GM13976 (cell line): ENCODE measurements at regions not wholly inside any gene's neighbourhood (a gene's known extent, or its start where the extent isn't known, plus 50 kb on each side); places are given as distances from the start of the nearest gene placed in this dataset.

Experiments used
- DNase-seq: peaks from one replicate; pipeline ENCODE4 v3.0.0; 2012; ENCODE audit warnings: low spot score
- CTCF ChIP-seq: IDR thresholded peaks from 2 replicates; pipeline ENCODE4 v1.5.1; 2012; ENCODE audit warnings: borderline replicate concordance, mild to moderate bottlenecking; ENCODE audit not compliant: insufficient read depth; ENCODE audit errors: extremely low read depth, missing control alignments, control extremely low read depth
- in situ Hi-C: fragments of 300-500 bp; cut with MboI; formaldehyde crosslinking; loops from one replicate; pipeline ENCODE4 v1.12.0; 2022; ENCODE audit warnings: low sequenced_read_pairs, mixed read lengths, inconsistent platforms; ENCODE audit not compliant: unreplicated experiment

- TF ChIP-seq CTCF, result no peak
These were observed 1530.6 kb upstream of the SLC39A10 start for GRCh38 chr2:194126418-194126817.

GRCh38 chr2:194116861-194117260 lies 1540.2 kb upstream of the SLC39A10 start:
- in situ Hi-C loops, result no loop called here
- no peak for TF ChIP-seq CTCF
- no peak for DNase-seq

More at GRCh38 chr2:194126418-194126817, 1530.6 kb upstream of the SLC39A10 start:
- in situ Hi-C loops, result no loop called here
- no peak for DNase-seq

GRCh38 chr2:194105358-194105757 lies 1551.7 kb upstream of the SLC39A10 start:
- TF ChIP-seq CTCF, result no peak
- no peak for DNase-seq
- in situ Hi-C loops, result no loop called here

GRCh38 chr2:194104687-194105086 lies 1552.3 kb upstream of the SLC39A10 start:
- TF ChIP-seq CTCF, result no peak
- DNase-seq, result peak; percentile 29
- in situ Hi-C loops, result no loop called here

GRCh38 chr2:194103941-194104659 lies 1552.9 kb upstream of the SLC39A10 start:
- TF ChIP-seq CTCF, result no peak
- DNase-seq, result no peak

GRCh38 chr2:194102546-194102945 lies 1554.5 kb upstream of the SLC39A10 start:
- no peak for DNase-seq
- in situ Hi-C loops, result no loop called here
- no peak for TF ChIP-seq CTCF

More at GRCh38 chr2:194103941-194104659, 1552.9 kb upstream of the SLC39A10 start:
- in situ Hi-C loops, result no loop called here
